ENCODE measurements at regions not wholly inside any gene's neighbourhood (a gene's known extent, or its start where the extent isn't known, plus 50 kb on each side); places are given as distances from the start of the nearest gene placed in this dataset.

DNA sequence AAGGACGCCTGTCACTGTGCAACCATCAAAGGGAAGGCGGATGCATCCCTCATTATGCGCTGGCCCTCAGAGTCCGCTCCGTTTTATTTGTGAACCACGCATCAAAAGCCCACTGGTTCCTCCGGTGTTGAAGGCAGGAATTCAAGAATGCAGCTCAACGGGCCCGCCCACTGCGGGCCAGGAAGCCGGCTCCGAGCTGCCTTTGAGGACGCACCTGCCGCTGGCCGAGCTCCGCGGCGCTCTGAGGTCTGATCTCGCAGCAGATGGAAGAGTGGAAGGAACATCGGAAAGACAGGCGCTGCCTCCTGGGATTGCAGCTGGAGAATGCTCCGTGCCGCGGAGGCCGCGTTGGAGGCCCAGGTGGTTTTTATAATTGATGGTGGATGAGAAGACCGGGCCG is 56.9 kb upstream of the ADGRA1 start:
- no peaks in the 10 kb centered on the region for H3K27me3 ChIP-seq (ENCODE audit: insufficient read depth)
- ChIA-PET POLR2A (no interaction called here), CTCF (interaction anchor here (0.8 kb wide), 1 partner anchor 113 kb away, joined by 3 read pairs; no protein-coding TSS in a partner anchor)
- no peaks in the 10 kb centered on the region for H3K9me3 ChIP-seq
- H4K20me1 ChIP-seq (ENCODE audit: insufficient read depth), result no peaks in the 10 kb centered on the region
- WGBS (ENCODE audit: low lambda C conversion rate), result 67% methylated on average over 28 of the region's 28 CpGs
- H3K79me2 ChIP-seq (ENCODE audit: insufficient read depth), result no peaks in the 10 kb centered on the region
- no peaks in the 10 kb centered on the region for H3K4me1 ChIP-seq (ENCODE audit: control insufficient read depth in 1 of 2, insufficient read depth in 2 of 2, low read depth in 1 of 2, low read length in 1 of 2)
- no peak for DNase-seq
- H3K9me2 ChIP-seq, result no peaks in the 10 kb centered on the region
- no peak overlapping the region for H3K4me2 ChIP-seq
- H3K4me3 ChIP-seq (ENCODE audit: low read depth in 2 of 2, low read length in 1 of 2), result no peak overlapping the region
- H2AFZ ChIP-seq (ENCODE audit: low read depth), result no peak overlapping the region
- H3K27ac ChIP-seq (ENCODE audit: low read depth in 2 of 2, low read length in 1 of 2), result no peak overlapping the region
- TF ChIP-seq CHD2 (IDR thresholded peaks at IDR 0.05; ENCODE audit: low read length, partially characterized antibody) (no peak), EZH2phosphoT487 (IDR thresholded peaks at IDR 0.05; ENCODE audit: borderline replicate concordance, low read depth) (no peak), NRF1 (IDR thresholded peaks at IDR 0.05; ENCODE audit: low read depth, low read length) (no peak), TCF12 (IDR thresholded peaks at IDR 0.05) (no peak), RAD21 (IDR thresholded peaks at IDR 0.05; ENCODE audit: low read length) (no peak)
- TF ChIP-seq, protein P1, sequence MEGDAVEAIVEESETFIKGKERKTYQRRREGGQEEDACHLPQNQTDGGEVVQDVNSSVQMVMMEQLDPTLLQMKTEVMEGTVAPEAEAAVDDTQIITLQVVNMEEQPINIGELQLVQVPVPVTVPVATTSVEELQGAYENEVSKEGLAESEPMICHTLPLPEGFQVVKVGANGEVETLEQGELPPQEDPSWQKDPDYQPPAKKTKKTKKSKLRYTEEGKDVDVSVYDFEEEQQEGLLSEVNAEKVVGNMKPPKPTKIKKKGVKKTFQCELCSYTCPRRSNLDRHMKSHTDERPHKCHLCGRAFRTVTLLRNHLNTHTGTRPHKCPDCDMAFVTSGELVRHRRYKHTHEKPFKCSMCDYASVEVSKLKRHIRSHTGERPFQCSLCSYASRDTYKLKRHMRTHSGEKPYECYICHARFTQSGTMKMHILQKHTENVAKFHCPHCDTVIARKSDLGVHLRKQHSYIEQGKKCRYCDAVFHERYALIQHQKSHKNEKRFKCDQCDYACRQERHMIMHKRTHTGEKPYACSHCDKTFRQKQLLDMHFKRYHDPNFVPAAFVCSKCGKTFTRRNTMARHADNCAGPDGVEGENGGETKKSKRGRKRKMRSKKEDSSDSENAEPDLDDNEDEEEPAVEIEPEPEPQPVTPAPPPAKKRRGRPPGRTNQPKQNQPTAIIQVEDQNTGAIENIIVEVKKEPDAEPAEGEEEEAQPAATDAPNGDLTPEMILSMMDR (IDR thresholded peaks at IDR 0.05), result no peak
- H3F3A ChIP-seq (replicated peaks; ENCODE audit: insufficient read depth), result no peaks in the 10 kb centered on the region
- H3K36me3 ChIP-seq (replicated peaks in 1 of 2; ENCODE audit: control insufficient read depth in 1 of 2, insufficient read depth in 2 of 2, low read length in 1 of 2), result no peaks in the 10 kb centered on the region
- H3K9ac ChIP-seq, result no peak overlapping the region

DNA sequence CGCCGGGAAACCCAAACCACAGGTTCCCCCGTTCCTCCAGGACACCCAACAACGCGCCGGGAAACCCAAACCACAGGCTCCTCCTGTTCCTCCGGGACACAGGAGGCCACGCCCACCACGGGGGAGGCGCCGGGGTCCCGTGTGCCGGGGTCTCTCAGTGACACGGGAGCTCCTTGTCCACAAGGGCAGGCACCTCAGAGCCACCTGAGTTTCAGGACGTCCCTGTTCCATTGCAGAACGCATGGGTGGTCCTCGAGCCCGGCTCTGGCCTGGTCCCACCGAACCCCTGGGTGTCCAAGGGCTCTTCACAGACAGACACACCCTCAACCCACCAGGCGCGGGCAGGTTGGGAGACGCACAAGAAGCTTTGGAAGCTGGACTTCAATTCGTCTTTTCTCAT is 57.6 kb upstream of the ADGRA1 start:
- DNase-seq, result no peak
- no peak overlapping the region for H2AFZ ChIP-seq (ENCODE audit: low read depth)
- no peaks in the 10 kb centered on the region for H3F3A ChIP-seq (replicated peaks; ENCODE audit: insufficient read depth)
- no peak overlapping the region for H3K4me2 ChIP-seq
- no peak overlapping the region for H3K4me3 ChIP-seq (ENCODE audit: low read depth in 2 of 2, low read length in 1 of 2)
- 74% methylated on average over 6 of the region's 23 CpGs for WGBS (ENCODE audit: low lambda C conversion rate)
- no peaks in the 10 kb centered on the region for H3K9me3 ChIP-seq
- TF ChIP-seq TEAD4 (IDR thresholded peaks at IDR 0.05; ENCODE audit: borderline replicate concordance, insufficient read depth) (no peak), FOXJ3 (CRISPR knock-in tag; IDR thresholded peaks at IDR 0.05) (no peak)
- no peaks in the 10 kb centered on the region for H3K27me3 ChIP-seq (ENCODE audit: insufficient read depth)
- ChIA-PET CTCF (no interaction called here), POLR2A (no interaction called here)
- no peaks in the 10 kb centered on the region for H3K4me1 ChIP-seq (ENCODE audit: control insufficient read depth in 1 of 2, insufficient read depth in 2 of 2, low read depth in 1 of 2, low read length in 1 of 2)
- H3K27ac ChIP-seq (ENCODE audit: low read depth in 2 of 2, low read length in 1 of 2), result no peak overlapping the region
- H3K9ac ChIP-seq, result no peak overlapping the region
- no peaks in the 10 kb centered on the region for H3K9me2 ChIP-seq
- H3K79me2 ChIP-seq (ENCODE audit: insufficient read depth), result no peaks in the 10 kb centered on the region
- no peaks in the 10 kb centered on the region for H3K36me3 ChIP-seq (replicated peaks in 1 of 2; ENCODE audit: control insufficient read depth in 1 of 2, insufficient read depth in 2 of 2, low read length in 1 of 2)
- no peaks in the 10 kb centered on the region for H4K20me1 ChIP-seq (ENCODE audit: insufficient read depth)

- Histone ChIP-seq H3K4me2 (no peak overlapping the region), H3K27ac (ENCODE audit: low read depth in 2 of 2, low read length in 1 of 2) (no peak overlapping the region), H3K36me3 (replicated peaks in 1 of 2; ENCODE audit: control insufficient read depth in 1 of 2, insufficient read depth in 2 of 2, low read length in 1 of 2) (no peaks in the 10 kb centered on the region), H3K4me1 (ENCODE audit: control insufficient read depth in 1 of 2, insufficient read depth in 2 of 2, low read depth in 1 of 2, low read length in 1 of 2) (no peaks in the 10 kb centered on the region), H3K4me3 (ENCODE audit: low read depth in 2 of 2, low read length in 1 of 2) (no peak overlapping the region), H3K9ac (no peak overlapping the region), H3K79me2 (ENCODE audit: insufficient read depth) (no peaks in the 10 kb centered on the region), H3K9me2 (no peaks in the 10 kb centered on the region), H3K9me3 (no peaks in the 10 kb centered on the region), H4K20me1 (ENCODE audit: insufficient read depth) (no peaks in the 10 kb centered on the region), H3F3A (replicated peaks; ENCODE audit: insufficient read depth) (no peaks in the 10 kb centered on the region), H3K27me3 (ENCODE audit: insufficient read depth) (no peaks in the 10 kb centered on the region), H2AFZ (ENCODE audit: low read depth) (no peak overlapping the region)
- DNase-seq, result no peak
- ChIA-PET POLR2A (no interaction called here), CTCF (no interaction called here)
- WGBS (ENCODE audit: low lambda C conversion rate), result 40% methylated on average over 9 of the region's 16 CpGs
- TF ChIP-seq MEF2A (IDR thresholded peaks at IDR 0.05; ENCODE audit: borderline replicate concordance, low read depth) (no peak), CHD2 (IDR thresholded peaks at IDR 0.05; ENCODE audit: low read length, partially characterized antibody) (no peak), GABPA (IDR thresholded peaks at IDR 0.05; ENCODE audit: low read depth) (no peak), FOSL2 (IDR thresholded peaks at IDR 0.05; ENCODE audit: borderline replicate concordance, low read depth) (no peak), JUND (IDR thresholded peaks at IDR 0.05) (no peak)
- TF ChIP-seq, protein P2, sequence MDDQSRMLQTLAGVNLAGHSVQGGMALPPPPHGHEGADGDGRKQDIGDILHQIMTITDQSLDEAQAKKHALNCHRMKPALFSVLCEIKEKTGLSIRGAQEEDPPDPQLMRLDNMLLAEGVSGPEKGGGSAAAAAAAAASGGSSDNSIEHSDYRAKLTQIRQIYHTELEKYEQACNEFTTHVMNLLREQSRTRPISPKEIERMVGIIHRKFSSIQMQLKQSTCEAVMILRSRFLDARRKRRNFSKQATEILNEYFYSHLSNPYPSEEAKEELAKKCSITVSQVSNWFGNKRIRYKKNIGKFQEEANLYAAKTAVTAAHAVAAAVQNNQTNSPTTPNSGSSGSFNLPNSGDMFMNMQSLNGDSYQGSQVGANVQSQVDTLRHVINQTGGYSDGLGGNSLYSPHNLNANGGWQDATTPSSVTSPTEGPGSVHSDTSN (IDR thresholded peaks at IDR 0.05), result no peak
These were observed 58.8 kb upstream of the ADGRA1 start for GRCh38 chr10:133028956-133029355.

Data from SK-N-SH (cell line).